ENCODE measurements at regions not wholly inside any gene's neighbourhood (a gene's known extent, or its start where the extent isn't known, plus 50 kb on each side); places are given as distances from the start of the nearest gene placed in this dataset.

- no peak for TF ChIP-seq CTCF (IDR thresholded peaks at IDR 0.05)
- TF ChIP-seq POLR2A (IDR thresholded peaks at IDR 0.05): no peak
These were observed 357.1 kb upstream of the POU3F2 start for GRCh38 chr6:98477231-98477630.
